NCI-H69 (cell line): ENCODE measurements at regions not wholly inside any gene's neighbourhood (a gene's known extent, or its start where the extent isn't known, plus 50 kb on each side); places are given as distances from the start of the nearest gene placed in this dataset.

Experiments used
- DNase-seq: peaks from one replicate; lab custom pipeline; 2025; lab: John Stamatoyannopoulos, UW

- no peak for DNase-seq
These were observed 144.8 kb upstream of the GJB5 start for GRCh38 chr1:34610063-34610462.

GRCh38 chr1:34611571-34611970, 143.3 kb upstream of the GJB5 start:
- DNase-seq: no peak

- DNase-seq: no peak
These were observed 142.6 kb upstream of the GJB5 start for GRCh38 chr1:34612091-34612827.

GRCh38 chr1:34617321-34618118, 137.3 kb upstream of the GJB5 start:
- DNase-seq: no peak

GRCh38 chr1:34618381-34618780, 136.5 kb upstream of the GJB5 start:
- no peak for DNase-seq

- DNase-seq: no peak
These were observed 135.6 kb upstream of the GJB5 start for GRCh38 chr1:34619256-34619655.

- no peak for DNase-seq
These were observed 132.9 kb upstream of the GJB5 start for GRCh38 chr1:34621916-34622315.

- no peak for DNase-seq
These were observed 129.3 kb upstream of the GJB5 start for GRCh38 chr1:34625521-34626015.

- DNase-seq: no peak
These were observed 127.2 kb upstream of the GJB5 start for GRCh38 chr1:34627465-34628240.

- DNase-seq: no peak
These were observed 123.7 kb upstream of the GJB5 start for GRCh38 chr1:34631126-34631525.

- no peak for DNase-seq
These were observed 115.1 kb upstream of the GJB5 start for GRCh38 chr1:34639701-34640100.

GRCh38 chr1:34640654-34641401, 114.0 kb upstream of the GJB5 start:
- DNase-seq: no peak

GRCh38 chr1:34642679-34643078, 112.2 kb upstream of the GJB5 start:
- no peak for DNase-seq

GRCh38 chr1:34645109-34645688, 109.6 kb upstream of the GJB5 start:
- peak; percentile 7 for DNase-seq

GRCh38 chr1:34645919-34646318, 108.9 kb upstream of the GJB5 start:
- no peak for DNase-seq

GRCh38 chr1:34648501-34648900, 106.3 kb upstream of the GJB5 start:
- no peak for DNase-seq

GRCh38 chr1:34650090-34650489, 104.8 kb upstream of the GJB5 start:
- DNase-seq: no peak

GRCh38 chr1:34650800-34651199, 104.0 kb upstream of the GJB5 start:
- no peak for DNase-seq

GRCh38 chr1:34653110-34653509, 101.7 kb upstream of the GJB5 start:
- no peak for DNase-seq

- no peak for DNase-seq
These were observed 99.5 kb upstream of the GJB5 start for GRCh38 chr1:34655206-34655874.

- no peak for DNase-seq
These were observed 99.0 kb upstream of the GJB5 start for GRCh38 chr1:34655875-34656240.
